ENCODE measurements at regions not wholly inside any gene's neighbourhood (a gene's known extent, or its start where the extent isn't known, plus 50 kb on each side); places are given as distances from the start of the nearest gene placed in this dataset.

DNA sequence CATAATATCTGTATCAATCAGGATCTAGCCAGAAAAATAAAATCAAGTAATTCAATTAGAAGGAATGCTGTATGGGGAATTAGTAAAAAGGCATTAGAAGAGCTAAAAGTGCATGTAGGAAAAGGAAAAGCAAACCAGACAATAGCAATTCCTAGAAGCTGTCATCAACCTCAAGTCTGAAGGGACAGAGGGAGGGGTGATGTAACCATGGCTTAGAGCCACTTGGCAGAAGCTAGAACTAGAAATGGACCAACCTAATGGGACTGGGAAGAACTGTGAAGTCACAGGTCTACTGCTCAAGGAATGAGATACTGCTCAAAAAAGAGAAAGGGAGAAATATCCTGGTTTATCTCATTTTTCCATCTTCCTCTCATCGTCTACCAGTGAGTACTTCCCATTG lies 590.7 kb upstream of the SGO1 start:
- H3K4me1 ChIP-seq (ENCODE audit: insufficient read depth, low read length, poor library complexity, severe bottlenecking), result no peaks in the 10 kb centered on the region
- H3K9ac ChIP-seq (ENCODE audit: low read depth, low read length, poor library complexity, severe bottlenecking), result no peak overlapping the region
- no peaks in the 10 kb centered on the region for H3K9me2 ChIP-seq (replicated peaks; ENCODE audit: low read depth, low read length)
- no peaks in the 10 kb centered on the region for H3K79me2 ChIP-seq (ENCODE audit: insufficient read depth, low read length)
- no peaks in the 10 kb centered on the region for H3K9me3 ChIP-seq (ENCODE audit: insufficient read depth, low read depth, low read length)
- H3K4me3 ChIP-seq (ENCODE audit: low read length, poor library complexity, severe bottlenecking), result no peak overlapping the region
- no peaks in the 10 kb centered on the region for H3K27me3 ChIP-seq (ENCODE audit: insufficient read depth, low read length, poor library complexity, severe bottlenecking)
- H2AFZ ChIP-seq (ENCODE audit: low read length), result no peak overlapping the region
- H3K36me3 ChIP-seq (ENCODE audit: insufficient read depth, low read length), result no peaks in the 10 kb centered on the region
- TF ChIP-seq EZH2phosphoT487 (IDR thresholded peaks at IDR 0.05; ENCODE audit: borderline replicate concordance), result no peak
- TF ChIP-seq, protein P1, sequence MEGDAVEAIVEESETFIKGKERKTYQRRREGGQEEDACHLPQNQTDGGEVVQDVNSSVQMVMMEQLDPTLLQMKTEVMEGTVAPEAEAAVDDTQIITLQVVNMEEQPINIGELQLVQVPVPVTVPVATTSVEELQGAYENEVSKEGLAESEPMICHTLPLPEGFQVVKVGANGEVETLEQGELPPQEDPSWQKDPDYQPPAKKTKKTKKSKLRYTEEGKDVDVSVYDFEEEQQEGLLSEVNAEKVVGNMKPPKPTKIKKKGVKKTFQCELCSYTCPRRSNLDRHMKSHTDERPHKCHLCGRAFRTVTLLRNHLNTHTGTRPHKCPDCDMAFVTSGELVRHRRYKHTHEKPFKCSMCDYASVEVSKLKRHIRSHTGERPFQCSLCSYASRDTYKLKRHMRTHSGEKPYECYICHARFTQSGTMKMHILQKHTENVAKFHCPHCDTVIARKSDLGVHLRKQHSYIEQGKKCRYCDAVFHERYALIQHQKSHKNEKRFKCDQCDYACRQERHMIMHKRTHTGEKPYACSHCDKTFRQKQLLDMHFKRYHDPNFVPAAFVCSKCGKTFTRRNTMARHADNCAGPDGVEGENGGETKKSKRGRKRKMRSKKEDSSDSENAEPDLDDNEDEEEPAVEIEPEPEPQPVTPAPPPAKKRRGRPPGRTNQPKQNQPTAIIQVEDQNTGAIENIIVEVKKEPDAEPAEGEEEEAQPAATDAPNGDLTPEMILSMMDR (conservative IDR thresholded peaks at IDR 0.05; ENCODE audit: low read length), result no peak
- no peak overlapping the region for H3K4me2 ChIP-seq (ENCODE audit: low read depth, low read length, poor library complexity, severe bottlenecking)
- no peaks in the 10 kb centered on the region for H3F3A ChIP-seq (ENCODE audit: low read depth)
- no peaks in the 10 kb centered on the region for H4K20me1 ChIP-seq (ENCODE audit: insufficient read depth, low read length, poor library complexity, severe bottlenecking)

DNA sequence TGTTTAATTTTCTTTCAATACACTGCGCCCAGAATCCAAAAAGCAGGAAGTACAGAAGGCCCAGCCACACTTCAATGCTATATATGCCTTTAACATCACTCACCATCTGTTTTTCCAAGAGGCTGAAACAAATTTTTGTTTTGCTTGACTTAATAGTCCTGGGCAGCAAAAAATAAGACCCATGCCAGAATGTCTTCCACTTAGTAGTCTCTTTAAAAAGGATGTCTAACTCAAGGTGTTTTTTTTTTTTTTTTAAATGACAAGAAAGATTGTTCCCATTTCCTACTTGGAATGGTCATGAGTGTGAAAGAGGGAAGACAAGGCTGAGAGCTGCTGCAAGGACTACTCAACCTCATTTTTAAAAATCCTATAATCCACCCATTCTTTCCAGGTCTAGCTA lies 590.3 kb upstream of the SGO1 start:
- H3K27me3 ChIP-seq (ENCODE audit: insufficient read depth, low read length, poor library complexity, severe bottlenecking), result no peaks in the 10 kb centered on the region
- H3K9me3 ChIP-seq (ENCODE audit: insufficient read depth, low read depth, low read length), result no peaks in the 10 kb centered on the region
- no peaks in the 10 kb centered on the region for H4K20me1 ChIP-seq (ENCODE audit: insufficient read depth, low read length, poor library complexity, severe bottlenecking)
- H2AFZ ChIP-seq (ENCODE audit: low read length), result no peak overlapping the region
- H3K4me1 ChIP-seq (ENCODE audit: insufficient read depth, low read length, poor library complexity, severe bottlenecking), result no peaks in the 10 kb centered on the region
- no peak overlapping the region for H3K4me2 ChIP-seq (ENCODE audit: low read depth, low read length, poor library complexity, severe bottlenecking)
- H3F3A ChIP-seq (ENCODE audit: low read depth), result no peaks in the 10 kb centered on the region
- H3K36me3 ChIP-seq (ENCODE audit: insufficient read depth, low read length), result no peaks in the 10 kb centered on the region
- H3K79me2 ChIP-seq (ENCODE audit: insufficient read depth, low read length), result no peaks in the 10 kb centered on the region
- TF ChIP-seq, protein P1 (conservative IDR thresholded peaks at IDR 0.05; ENCODE audit: low read length), result no peak
- TF ChIP-seq EZH2phosphoT487 (IDR thresholded peaks at IDR 0.05; ENCODE audit: borderline replicate concordance), result no peak
- H3K9me2 ChIP-seq (replicated peaks; ENCODE audit: low read depth, low read length), result no peaks in the 10 kb centered on the region
- no peak overlapping the region for H3K4me3 ChIP-seq (ENCODE audit: low read length, poor library complexity, severe bottlenecking)
- H3K9ac ChIP-seq (ENCODE audit: low read depth, low read length, poor library complexity, severe bottlenecking), result no peak overlapping the region

DNA sequence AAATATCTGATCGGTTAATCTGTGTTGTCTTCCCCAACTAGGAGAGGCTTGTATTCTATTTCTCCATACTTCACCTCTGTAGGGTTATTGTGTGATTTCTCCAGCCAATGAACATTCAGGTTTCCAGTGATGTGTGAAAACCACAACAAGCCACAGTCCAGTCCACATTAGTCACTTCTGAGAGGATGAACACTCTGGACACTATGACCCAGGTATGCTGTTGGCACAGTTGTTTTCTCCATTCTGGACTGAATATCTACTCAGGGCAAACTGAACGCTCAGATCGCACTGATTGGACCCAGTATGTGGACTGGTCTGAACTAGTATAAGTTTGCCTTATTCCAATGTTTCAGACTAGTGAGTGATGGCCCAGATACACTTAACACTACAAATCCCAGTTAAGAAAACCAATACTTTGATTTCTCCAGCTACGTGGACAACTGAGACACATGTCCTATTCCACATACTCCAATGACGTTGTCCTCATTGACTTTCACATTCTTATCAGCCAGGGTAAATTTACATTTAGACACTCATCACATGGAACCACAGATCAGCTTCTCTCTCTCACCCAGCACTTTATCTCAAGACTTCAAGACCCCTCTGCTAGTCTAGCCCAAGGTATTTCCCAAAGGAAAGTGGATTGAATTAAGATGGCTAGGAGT lies 587.4 kb upstream of the SGO1 start:
- H3K79me2 ChIP-seq (ENCODE audit: insufficient read depth, low read length), result no peaks in the 10 kb centered on the region
- no peaks in the 10 kb centered on the region for H3F3A ChIP-seq (ENCODE audit: low read depth)
- H3K27me3 ChIP-seq (ENCODE audit: insufficient read depth, low read length, poor library complexity, severe bottlenecking), result no peaks in the 10 kb centered on the region
- H3K4me1 ChIP-seq (ENCODE audit: insufficient read depth, low read length, poor library complexity, severe bottlenecking), result no peaks in the 10 kb centered on the region
- H3K9me3 ChIP-seq (ENCODE audit: insufficient read depth, low read depth, low read length), result no peaks in the 10 kb centered on the region
- no peaks in the 10 kb centered on the region for H4K20me1 ChIP-seq (ENCODE audit: insufficient read depth, low read length, poor library complexity, severe bottlenecking)
- no peak overlapping the region for H3K4me2 ChIP-seq (ENCODE audit: low read depth, low read length, poor library complexity, severe bottlenecking)
- H3K36me3 ChIP-seq (ENCODE audit: insufficient read depth, low read length), result no peaks in the 10 kb centered on the region
- no peaks in the 10 kb centered on the region for H3K9me2 ChIP-seq (replicated peaks; ENCODE audit: low read depth, low read length)
- no peak overlapping the region for H3K4me3 ChIP-seq (ENCODE audit: low read length, poor library complexity, severe bottlenecking)
- TF ChIP-seq EZH2phosphoT487 (IDR thresholded peaks at IDR 0.05; ENCODE audit: borderline replicate concordance), result no peak
- TF ChIP-seq, protein P1 (conservative IDR thresholded peaks at IDR 0.05; ENCODE audit: low read length), result no peak
- H2AFZ ChIP-seq (ENCODE audit: low read length), result no peak overlapping the region
- no peak overlapping the region for H3K9ac ChIP-seq (ENCODE audit: low read depth, low read length, poor library complexity, severe bottlenecking)

Data from Loucy (cell line).